GM18499 (cell line): ENCODE measurements at regions not wholly inside any gene's neighbourhood (a gene's known extent, or its start where the extent isn't known, plus 50 kb on each side); places are given as distances from the start of the nearest gene placed in this dataset.

Source experiments
- ATAC-seq: cut with Tn5 transposase; IDR thresholded peaks from one replicate; pipeline ENCODE4 v1.9.1; 2021; ENCODE audit warnings: moderate number of reproducible peaks; ENCODE audit not compliant: insufficient read depth, unreplicated experiment

DNA sequence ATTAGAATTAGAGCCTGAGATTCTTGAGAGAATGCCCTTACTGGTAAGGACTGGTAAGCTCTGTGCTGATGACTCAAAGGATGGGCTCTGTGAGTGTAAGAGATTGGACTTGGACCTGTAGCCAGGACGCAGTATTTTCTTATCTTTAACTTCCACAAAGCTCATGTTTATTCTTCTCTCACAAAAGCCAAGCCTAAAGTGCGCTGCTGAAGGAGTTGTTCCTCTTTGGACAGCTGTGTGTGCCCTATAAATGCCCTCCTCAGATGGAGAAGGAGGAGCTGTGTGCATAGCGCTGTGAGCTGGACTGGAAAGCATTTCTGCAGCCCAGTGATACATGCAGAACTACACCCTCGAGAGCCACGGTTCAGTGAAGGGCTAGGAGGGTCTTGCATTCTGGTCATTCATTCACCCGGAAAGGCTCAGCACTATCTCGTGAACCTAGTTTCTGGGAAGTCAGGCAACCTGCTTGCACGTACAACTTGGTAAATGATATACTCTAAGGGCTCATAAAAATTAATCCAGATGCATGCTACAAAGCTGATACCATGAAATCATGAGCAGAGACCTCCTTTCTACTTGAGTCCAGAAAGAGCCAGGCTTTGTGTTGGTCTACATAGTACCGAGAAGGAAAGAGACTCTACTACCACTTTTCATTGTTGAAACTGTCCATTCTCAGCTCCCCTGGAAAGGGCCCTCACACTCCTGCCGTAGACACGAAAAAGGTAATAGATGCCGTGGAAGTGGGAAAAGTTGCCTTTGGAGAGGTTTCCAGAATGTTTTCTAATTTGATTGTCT, 103.0 kb upstream of the TBL1XR1 start:
- peak; percentile 71 for ATAC-seq

DNA sequence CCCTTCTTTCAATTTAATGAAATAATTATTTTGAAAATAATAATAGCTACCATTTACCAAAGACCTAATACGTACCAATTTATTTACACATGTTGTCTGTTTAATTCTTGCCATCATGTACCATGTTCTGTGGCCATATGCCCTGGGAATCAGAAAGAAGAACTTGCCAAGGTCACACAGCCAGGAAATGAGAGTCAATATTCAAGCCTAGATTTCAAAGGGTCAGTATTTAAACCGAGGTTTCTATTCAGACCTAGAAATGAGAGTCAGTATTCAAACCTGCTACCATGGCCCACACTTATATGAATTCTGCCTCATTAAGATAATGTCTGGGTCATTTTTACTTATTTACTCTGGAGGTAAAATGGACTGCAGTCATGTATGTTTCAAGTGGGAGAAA, 103.6 kb upstream of the TBL1XR1 start:
- no peak for ATAC-seq

DNA sequence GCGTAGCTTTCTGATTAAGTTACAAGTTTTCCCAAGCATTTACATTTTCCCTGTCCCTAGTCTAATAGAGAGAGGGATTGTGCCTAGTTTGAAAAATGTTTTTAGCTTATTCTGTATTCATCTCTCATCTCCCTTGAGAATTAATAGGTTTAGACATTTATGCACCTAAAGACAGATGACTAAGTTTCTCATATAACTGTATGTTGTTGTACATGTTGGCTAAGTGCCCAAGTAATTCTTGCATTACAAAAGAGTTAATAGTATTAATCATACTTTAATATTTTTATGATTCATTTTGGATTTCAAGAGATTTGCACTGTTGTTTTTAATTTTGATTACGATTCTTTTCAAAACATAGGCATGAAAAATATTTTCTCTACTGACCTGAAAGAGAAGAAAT, 109.0 kb upstream of the TBL1XR1 start:
- no peak for ATAC-seq

DNA sequence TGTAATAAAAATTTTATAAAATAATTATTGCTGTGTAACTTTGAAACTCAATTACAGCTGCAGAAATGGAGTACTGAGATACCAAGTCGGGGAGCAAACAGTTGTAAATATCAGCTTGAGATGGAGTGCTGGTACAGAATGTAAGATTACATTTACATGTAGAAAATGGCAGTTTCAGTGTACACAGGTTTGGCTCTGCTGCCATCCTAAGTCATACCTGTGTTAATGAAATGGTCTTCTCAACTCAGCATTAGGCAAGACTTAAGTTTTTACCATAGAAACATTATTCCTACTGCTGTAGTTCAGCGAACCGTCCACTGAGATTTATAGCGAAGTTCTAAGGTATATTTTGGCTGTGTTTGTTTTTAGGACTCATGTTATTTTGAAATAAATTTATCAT, 110.1 kb upstream of the TBL1XR1 start:
- ATAC-seq, result no peak

DNA sequence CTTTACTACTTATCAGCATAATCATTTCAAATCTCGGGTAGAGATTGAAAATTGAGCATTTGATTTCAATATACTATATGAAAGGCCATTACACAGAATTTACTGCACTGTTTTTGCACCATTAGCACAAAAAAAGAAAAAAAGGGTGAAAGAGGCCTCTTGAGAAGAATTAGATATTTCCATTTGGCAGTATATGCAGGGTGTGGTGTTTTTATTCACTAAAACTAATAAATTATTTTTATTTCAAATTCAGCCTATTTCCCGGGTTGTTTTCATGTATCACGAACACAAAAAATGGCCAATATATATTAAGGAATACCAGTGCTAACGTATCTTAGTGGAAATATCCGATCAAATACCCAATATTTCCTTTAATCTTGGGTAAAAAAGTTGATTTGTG, 110.5 kb upstream of the TBL1XR1 start:
- no peak for ATAC-seq

DNA sequence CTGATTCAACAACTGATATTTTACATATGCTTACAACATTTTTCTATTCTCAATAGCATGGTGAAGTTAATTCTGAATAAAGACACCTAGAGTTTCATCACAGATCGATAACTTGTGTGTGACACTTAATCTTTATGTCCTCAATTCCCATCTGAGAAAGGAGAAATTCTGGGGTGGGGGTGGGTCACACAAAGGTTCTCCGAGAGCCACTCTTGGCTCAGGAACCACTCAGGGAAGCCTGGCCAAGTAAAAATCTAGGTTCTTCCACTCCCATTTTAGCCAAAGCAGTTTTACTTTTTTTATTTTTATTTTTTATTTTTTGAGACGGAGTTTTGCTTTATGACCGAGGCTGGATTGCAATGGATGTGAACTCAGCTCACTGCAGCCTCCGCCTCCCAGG, 111.0 kb upstream of the TBL1XR1 start:
- ATAC-seq, result no peak

DNA sequence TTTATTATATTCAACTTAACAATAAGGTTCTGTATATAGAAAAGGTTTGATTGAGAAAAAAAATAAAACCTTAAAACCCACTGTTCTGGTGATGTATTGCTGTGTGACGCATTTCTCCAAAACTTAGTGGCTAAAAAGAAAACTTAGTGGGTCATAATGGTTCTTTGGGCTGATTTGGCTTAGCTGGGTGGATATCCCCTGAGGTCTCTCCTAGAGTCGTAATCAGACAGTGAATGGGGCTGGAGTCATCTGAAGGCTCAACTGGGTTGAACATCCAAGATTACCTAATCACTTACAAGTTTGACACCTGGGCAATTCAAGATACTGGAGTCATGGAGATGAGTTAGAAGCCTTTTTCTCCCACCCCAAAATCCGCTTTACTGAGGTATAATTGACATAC, 111.6 kb upstream of the TBL1XR1 start:
- no peak for ATAC-seq

DNA sequence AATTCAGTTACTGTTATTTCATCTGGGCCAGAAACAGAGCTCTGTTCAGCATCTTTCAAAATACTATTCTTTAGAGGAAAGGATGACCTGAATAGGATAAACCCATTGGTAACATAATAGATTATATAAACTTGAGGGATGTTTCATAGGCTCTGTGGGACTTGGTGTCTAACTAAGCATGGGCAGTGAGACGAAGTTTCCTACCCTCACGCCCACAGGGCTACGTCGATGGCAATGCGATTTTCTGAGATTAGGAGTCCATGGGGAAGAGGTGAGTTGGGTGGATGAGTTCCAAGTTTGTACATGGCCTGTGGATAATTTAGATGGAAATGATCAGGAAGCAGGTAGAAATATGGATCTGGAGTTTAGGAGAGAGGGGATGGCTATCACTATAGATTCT, 115.2 kb upstream of the TBL1XR1 start:
- ATAC-seq, result no peak

DNA sequence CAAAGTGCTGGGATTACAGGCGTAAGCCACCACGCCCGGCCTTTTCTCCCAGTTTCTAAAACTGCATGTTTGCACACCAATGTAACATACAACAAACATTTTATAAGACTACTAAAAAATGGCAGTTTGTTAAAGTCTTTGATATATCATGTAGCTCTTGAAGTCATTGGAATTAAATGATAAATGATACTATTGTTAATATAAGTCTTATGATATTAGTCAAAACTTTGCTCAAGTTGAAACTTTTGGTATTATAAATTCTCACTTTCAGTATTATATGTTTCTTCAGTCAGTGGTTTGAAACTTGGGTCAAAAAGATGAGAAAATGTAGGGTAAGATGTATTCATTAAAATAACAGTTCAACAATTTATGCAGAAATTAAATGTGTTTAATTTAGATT, 117.6 kb upstream of the TBL1XR1 start:
- ATAC-seq, result peak; percentile 63

DNA sequence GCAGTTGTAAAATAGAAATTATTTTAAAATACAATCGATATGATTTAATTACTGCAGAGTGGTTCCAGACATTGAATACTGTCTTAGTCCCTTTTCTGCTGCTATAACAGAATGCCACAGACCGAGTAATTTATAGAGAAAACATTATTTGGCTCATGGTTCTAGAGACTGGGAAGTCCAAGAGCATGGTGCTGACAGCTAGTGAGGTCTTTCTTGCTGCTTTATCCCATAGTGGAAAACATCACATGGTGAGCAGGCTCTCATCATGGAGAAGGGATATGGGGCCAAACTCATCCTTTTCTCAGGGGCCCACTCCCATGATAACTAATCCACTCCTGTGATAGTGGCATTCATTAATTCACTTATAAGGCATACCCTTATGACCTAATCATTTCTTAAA, 120.0 kb upstream of the TBL1XR1 start:
- no peak for ATAC-seq

DNA sequence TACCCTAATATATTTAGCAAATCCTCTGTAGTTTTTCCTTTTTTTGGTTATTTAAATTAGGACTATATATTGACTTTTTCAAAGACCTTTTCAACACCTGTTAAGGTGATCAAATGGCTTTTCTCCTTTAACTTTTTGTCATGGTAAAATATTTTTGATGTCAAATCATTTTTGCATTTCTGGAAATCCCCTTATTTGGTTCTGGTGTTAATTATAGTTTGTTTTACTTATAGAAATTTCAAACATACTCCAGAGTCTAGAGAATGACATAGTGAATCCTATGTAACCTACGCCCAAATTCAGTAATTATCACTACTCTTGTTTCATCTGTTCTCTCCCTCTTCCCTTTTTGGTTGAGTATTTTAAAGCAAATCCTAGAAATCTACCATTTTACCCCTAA, 121.3 kb upstream of the TBL1XR1 start:
- ATAC-seq, result no peak

DNA sequence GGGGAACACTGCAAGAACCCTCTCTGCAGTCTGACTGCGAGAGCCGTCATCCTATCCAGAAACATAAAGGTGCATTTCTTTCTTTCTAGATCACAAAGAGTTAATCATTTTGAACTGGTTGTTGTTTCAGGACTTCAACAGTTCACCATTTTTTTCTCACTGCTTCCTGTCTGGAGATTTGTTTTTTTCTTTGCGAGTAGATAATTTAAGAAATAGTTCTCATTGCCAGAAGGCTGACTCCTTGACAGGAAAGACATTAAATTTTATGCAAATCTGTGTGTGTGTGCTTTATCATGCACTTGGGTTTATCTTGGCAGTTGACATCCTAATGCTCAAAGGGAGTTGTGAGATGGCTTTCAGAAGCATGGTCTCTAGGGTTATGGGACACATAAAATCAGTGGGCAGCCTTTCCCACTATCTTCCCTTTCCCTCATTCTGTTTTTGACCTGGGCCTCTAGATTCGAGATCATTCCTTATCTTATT, 123.5 kb upstream of the TBL1XR1 start:
- ATAC-seq, result peak; percentile 40

DNA sequence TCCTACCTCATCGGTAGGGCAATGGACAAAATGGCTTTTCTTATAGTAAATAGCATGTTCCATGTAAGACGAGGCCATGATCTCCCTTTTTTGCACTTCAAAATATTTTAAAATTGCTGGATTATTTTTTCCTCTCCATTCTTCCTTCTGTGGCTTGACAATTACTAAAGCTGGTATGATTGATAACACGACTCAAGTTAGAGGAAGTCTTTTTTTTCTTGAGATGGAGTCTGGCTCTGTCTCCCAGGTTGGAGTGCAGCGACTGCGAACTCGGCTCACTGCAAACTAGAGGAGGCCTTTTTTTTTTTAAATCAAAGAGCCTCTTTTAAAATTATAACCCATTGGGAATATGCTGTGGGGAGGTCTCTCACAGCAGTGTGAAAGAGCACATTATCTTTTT, 124.5 kb upstream of the TBL1XR1 start:
- no peak for ATAC-seq

DNA sequence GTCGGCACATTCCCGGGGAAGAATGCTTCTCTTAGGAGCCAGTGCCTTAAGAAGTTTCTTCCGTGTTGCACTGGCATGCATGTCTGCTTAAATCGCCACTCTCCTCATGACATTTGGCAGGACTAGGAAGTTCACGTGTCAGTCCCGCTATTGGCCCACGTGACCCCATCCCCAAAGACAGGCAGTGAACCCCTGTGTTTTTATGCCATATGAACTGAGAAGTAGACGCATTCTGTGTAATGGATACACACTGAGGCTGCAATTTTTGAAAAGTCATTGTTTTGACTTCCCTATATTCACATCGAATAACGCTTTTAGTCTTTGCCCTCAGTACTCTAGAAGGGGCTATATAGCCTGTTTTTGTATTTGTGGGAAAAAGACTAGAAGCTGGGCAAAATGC, 125.6 kb upstream of the TBL1XR1 start:
- no peak for ATAC-seq

DNA sequence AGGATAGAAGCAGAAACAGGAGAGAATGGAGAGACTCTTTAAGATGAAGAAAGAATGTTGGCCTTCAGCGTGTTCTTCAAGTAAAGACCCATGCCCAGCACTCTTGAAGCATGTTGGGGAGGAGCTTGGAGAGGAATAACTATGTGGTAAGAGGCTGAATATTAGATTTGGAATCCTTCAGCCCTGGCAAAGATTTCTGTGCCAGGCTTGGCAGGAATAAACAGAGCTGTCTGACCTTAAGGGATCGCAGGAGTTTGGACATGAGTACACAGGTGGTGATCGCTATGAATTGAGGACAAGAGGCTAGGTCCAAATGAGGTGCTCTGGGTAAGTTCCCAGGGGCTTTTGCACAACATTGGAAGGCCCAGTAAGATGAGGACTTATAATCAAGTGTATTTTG, 132.6 kb upstream of the TBL1XR1 start:
- ATAC-seq, result no peak

DNA sequence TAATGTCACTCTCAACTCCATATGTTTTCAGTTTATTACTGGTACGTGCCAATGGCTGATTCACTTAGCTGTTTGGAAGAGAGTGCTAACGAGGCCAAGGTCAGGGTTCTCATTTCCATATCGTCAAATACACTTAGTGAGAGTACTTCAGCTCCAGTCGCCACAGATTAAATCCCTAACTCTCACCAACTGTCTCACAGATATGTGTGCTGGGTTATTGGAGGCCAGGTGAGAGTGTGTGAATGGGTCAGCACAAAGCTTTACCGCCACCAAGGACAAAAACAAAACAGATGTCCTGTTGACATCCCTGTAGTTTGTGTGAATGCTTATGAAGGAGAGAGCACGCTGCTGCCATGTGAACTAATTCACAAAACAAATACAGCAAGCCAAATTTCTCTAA, 133.5 kb upstream of the TBL1XR1 start:
- no peak for ATAC-seq

DNA sequence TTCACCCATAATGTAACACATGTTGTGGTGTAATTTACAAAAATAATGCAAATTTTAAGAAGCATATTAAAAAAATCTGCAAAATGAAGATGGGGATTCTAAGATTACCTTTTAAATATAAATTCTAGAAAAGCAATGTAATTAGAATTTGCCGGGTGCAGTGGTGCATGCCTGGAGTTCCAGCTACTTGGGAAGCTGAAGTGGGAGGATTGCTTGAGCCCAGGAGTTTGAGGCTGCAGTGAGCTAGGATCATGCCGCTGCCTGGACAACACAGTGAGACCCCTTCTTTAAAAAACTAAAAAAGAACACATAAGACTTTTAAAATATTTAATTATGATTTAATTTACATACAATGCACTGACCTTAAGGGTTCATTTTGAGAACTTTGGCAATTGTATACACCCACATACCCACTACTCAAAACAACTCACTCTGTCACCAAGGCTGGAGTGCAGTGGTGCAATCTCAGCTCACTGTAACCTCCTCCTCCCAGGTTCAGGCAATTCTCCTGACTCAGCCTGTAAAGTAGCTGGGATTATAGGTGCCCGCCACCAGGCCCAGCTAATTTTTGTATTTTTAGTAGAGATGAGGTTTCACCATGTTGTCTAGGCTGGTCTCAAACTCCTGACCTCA, 134.0 kb upstream of the TBL1XR1 start:
- ATAC-seq, result no peak

DNA sequence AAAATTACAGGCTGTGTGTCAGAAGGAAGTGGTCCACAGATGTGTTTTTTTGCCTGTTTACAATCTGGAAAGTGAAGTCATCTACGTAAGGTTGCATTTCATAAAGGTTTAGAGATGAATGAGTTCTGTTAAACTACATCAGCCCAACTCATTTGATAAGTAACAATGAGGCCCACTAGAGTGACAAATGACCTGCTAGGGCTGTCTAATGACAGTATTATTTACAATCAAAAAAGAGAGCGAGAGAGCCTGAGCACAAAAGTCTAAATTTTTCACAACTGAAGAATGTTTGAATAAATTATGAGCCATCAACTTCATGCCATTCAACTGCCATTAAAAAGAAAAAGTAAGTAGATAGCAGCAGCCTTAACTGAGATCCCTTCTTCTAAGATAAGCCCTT, 135.7 kb upstream of the TBL1XR1 start:
- ATAC-seq, result no peak

DNA sequence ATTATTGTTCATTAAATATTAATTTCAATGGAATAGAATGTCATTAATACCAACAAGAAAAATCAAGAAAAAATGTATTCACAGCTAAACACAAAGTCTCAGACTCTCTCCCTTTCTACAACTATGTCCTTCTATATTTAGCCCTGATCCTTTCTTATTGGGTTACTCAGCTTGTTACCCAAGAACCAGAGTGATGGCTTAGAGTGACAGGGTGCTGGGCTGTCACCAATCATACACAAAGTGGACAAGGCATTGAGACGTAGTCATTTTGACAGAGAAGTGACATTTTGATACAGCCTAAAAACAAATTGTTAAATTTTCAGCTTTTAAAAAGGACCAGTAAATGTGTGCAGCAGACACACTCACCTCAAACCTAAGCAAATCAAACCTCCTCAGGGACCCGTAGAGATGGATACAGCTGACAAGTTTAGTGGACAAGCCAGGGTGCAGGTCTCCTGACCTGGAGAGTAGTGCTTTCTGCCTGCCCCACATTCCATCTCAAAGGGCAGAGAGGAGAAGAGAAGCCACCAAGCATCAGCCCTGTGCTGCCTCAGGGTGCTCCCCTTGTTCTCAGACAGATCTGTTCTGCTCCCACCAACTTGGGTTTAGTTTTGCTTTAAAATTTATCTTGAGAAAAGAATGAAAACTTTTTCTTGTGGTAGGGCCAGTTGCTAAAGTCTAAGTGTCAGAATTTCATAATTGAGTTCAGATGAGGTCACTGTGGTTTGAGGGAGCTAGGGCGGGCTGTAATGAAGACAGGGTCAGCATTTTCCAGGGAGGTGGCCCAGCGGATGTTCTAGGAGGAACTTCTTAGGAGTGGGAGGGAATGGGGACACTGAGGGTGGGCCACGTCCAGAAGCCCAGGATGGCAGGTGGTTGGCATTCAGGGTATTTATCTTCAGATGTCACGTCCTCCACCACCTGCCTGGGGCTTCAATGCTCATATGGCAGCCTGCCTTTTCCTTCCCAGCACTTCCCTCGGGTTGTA, 136.5 kb upstream of the TBL1XR1 start:
- ATAC-seq, result no peak

DNA sequence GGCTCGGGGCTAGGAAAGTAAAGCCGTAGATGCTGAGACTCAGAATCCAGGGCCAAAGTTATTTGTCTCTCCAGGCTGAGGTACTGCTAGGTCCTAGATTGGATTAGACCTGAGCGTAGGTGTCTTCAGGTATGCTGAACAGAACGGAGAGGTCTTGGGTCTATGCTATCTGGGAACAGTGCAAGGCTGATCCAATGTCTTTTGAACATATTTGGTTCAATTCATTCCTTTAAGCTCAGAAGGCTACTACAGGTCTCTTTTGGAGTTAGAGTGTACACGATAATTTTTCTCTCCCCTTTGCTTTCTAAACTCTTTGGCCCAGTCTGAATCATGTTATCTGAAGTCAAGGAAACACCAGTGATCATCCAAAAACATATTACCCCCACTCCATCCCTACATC, 137.5 kb upstream of the TBL1XR1 start:
- no peak for ATAC-seq

DNA sequence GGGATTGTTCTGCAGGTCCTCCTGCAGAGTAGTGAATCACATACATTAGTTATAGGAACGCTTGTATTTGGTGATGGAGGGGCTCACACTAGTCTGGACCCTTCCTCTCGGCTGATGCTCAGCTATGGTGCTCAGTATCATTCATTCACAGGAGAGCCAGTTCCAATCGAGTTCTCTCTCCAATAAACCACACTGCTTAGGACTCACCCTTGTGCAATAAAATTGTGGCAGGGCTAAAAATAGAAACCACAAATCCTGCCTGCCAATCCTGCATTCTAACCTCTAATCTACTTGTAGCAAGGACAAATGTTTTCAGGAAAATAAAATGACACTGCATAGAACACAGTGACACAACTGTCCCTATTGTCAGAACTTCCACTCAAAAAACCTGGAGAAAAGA, 138.4 kb upstream of the TBL1XR1 start:
- no peak for ATAC-seq
